ENCODE measurements at regions not wholly inside any gene's neighbourhood (a gene's known extent, or its start where the extent isn't known, plus 50 kb on each side); places are given as distances from the start of the nearest gene placed in this dataset.

DNA sequence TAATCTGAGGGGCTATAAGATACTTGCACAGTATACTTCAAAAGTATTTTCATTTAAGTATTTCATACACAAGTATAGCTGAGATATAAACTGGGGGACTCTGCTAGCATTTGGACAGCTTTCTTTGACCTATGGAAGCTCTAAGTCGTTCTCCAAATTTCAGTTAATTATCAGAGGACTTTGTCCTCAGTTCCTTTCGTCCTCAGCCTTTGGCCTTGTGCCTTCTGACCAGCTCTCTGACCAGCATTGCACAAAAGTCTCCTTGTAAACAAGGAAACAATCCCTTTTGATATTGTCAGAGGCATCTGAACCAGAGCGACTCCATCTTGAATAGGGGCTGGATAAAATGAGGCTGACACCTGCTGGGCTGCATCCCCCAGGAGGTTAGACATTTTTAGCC is 464.0 kb upstream of the FAM241A start:
- ChIA-PET CTCF (no interaction called here), POLR2A (no interaction called here)
- DNase-seq (ENCODE audit: extremely low spot score): no peak
- TF ChIP-seq, protein P1, sequence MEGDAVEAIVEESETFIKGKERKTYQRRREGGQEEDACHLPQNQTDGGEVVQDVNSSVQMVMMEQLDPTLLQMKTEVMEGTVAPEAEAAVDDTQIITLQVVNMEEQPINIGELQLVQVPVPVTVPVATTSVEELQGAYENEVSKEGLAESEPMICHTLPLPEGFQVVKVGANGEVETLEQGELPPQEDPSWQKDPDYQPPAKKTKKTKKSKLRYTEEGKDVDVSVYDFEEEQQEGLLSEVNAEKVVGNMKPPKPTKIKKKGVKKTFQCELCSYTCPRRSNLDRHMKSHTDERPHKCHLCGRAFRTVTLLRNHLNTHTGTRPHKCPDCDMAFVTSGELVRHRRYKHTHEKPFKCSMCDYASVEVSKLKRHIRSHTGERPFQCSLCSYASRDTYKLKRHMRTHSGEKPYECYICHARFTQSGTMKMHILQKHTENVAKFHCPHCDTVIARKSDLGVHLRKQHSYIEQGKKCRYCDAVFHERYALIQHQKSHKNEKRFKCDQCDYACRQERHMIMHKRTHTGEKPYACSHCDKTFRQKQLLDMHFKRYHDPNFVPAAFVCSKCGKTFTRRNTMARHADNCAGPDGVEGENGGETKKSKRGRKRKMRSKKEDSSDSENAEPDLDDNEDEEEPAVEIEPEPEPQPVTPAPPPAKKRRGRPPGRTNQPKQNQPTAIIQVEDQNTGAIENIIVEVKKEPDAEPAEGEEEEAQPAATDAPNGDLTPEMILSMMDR (IDR thresholded peaks at IDR 0.05; ENCODE audit: control extremely low read depth, extremely low read depth, low read depth, missing control alignments): no peak

DNA sequence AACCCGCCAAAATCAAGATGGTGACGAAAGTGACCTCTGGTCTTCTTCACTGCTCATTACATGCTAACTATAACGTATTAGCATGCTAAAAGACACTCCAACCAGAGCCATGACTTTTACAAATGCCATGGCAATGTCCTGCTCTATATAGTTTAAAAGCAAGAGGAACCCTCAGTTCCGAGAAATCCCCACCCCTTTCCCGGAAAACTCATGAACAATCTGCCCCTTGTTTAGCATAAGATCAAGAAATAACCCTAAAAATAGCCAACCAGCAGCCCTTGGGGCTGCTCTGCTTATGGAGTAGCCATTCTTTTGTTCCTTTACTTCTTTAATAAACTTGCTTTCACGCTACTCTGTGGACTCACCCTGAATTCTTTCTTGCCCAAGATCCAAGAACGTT is 463.5 kb upstream of the FAM241A start:
- CTCF ChIA-PET: no interaction called here
- DNase-seq (ENCODE audit: extremely low spot score): no peak
- POLR2A ChIA-PET: no interaction called here
- TF ChIP-seq, protein P1 (IDR thresholded peaks at IDR 0.05; ENCODE audit: control extremely low read depth, extremely low read depth, low read depth, missing control alignments): no peak

DNA sequence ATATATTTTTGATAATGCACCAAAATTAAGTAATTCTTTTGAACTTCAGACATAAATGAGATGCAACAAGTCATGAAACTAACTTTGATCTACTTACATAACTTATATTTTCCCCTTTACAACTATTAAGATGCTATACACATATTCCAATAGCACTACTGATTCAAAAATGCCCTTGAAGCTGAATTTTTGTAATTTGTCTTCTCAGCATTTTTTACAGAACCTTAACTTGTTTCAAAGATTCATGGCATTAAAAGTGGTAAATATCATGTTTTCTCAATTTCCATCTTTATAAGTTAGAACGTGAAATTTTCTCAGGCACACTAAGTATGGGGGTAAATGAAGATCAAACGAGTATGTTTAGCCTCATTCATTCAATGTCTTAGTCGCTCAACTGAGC is 460.0 kb upstream of the FAM241A start:
- no peak for DNase-seq (ENCODE audit: extremely low spot score)
- ChIA-PET POLR2A (no interaction called here), CTCF (no interaction called here)
- TF ChIP-seq, protein P1 (IDR thresholded peaks at IDR 0.05; ENCODE audit: control extremely low read depth, extremely low read depth, low read depth, missing control alignments): no peak

DNA sequence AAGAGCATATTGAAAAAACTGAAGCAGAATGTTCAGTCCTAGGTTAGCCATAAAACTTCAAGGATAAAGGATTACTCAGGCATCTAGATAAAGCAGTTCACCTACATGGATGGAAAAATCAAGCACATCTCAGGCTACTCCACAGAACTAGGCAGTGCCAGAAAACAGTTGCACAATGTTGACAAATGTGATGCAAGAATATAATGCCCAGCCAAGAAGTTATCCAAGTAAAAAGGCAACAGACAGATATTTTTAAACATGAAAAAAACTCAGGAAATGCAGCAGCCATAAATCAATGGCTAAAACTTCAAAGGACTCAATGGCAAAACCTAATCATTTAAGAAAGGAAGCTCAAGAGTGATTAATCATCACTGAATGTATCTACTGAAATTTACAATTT is 456.0 kb upstream of the FAM241A start:
- TF ChIP-seq, protein P1 (IDR thresholded peaks at IDR 0.05; ENCODE audit: control extremely low read depth, extremely low read depth, low read depth, missing control alignments): no peak
- ChIA-PET CTCF (interaction anchor here (1.1 kb wide), 1 partner anchor 12 kb away, joined by 4 read pairs; no protein-coding TSS in a partner anchor), POLR2A (no interaction called here)
- DNase-seq (ENCODE audit: extremely low spot score): no peak

DNA sequence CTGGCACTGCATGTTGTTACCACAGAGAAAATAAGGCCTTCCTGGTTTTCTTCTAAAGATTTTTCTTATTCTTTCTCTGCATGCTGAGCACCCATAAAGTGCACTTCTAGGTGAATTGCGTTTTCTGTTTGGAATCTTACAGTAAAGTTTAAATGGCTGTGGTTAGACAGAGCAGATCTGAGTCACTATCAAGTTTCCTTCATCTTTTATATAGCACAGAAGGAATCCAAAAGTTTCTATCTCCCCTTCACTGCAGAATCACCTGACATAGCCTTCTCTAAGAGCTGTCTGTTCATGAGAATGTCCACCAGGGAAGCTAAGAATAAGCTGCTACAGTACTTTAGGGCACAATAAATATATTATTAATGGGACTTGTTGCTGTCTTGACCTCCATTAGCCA is 455.5 kb upstream of the FAM241A start:
- ChIA-PET CTCF (interaction anchor here (1.1 kb wide), 1 partner anchor 13 kb away, joined by 4 read pairs; no protein-coding TSS in a partner anchor), POLR2A (no interaction called here)
- TF ChIP-seq, protein P1 (IDR thresholded peaks at IDR 0.05; ENCODE audit: control extremely low read depth, extremely low read depth, low read depth, missing control alignments): no peak
- no peak for DNase-seq (ENCODE audit: extremely low spot score)

DNA sequence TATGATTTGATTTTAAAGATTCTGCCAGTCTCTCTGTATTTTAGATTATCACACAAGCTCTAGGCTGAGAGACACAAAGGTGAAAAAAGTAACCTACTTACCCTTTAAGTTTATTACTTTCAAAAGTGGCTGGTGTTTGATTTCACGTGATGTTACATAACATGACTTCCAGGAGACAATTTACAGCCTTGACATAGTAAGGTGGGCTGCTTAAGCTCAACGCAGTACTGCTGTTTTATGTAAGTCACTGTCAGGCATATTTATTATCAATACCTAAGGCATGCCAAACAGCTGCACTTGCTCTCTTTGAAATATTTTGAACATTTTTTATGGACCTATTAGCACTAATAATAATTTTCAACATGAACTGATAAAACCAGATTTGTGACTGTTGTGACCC is 451.5 kb upstream of the FAM241A start:
- no peak for DNase-seq (ENCODE audit: extremely low spot score)
- ChIA-PET POLR2A (no interaction called here), CTCF (interaction anchor here (0.9 kb wide), 1 partner anchor 69 kb away, joined by 3 read pairs; no protein-coding TSS in a partner anchor)
- TF ChIP-seq, protein P1 (IDR thresholded peaks at IDR 0.05; ENCODE audit: control extremely low read depth, extremely low read depth, low read depth, missing control alignments): no peak

DNA sequence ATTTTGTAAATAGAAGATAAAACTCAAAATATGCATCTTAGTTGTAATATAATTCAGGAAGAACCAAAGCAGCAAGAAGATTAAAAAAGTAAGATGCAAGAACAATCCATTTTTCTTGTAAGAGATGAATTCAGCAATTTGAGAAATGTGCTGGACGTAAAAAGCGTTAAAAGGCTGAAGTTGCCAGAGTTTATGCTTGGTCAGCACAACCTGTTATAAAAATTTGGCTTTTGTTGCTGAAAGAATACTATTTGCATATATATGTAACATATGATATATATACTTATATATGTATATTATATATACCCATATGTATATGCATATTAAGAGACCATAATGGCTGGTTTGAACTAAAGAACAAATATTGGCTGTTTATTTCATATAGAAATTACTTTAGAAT is 449.6 kb upstream of the FAM241A start:
- ChIA-PET POLR2A (no interaction called here), CTCF (no interaction called here)
- DNase-seq (ENCODE audit: extremely low spot score): no peak
- TF ChIP-seq, protein P1 (IDR thresholded peaks at IDR 0.05; ENCODE audit: control extremely low read depth, extremely low read depth, low read depth, missing control alignments): no peak
